ENCODE measurements at regions not wholly inside any gene's neighbourhood (a gene's known extent, or its start where the extent isn't known, plus 50 kb on each side); places are given as distances from the start of the nearest gene placed in this dataset.
"Not testable (repeated sequence)": the region's sequence is repeated elsewhere in the genome, so short reads cannot be mapped to it uniquely, and the experiment has no call there.

DNA sequence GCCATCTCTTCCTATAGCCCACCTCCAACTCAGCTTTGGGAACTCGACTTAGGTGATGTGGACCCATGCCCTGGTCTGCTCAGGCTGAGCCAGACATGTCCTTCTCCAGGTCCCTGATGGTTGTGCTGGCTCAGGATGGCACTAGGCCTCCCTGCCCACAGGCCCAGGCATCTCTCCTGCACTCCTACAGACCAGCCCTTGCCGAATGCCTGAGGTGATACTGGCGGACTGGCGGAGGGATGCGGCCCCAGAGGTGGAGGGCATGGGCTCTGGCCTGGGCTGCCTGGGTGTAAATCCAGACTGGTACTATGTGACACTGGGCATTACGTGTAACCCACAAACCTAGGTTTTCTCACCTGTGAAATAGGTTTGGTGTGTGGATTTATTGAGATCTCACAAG lies 352.8 kb downstream of the SHANK2 start:
- H3K27me3 ChIP-seq (ENCODE audit: control insufficient read depth in 3 of 3, insufficient read depth in 3 of 3, low read length in 3 of 3), result peaks cover 0 to 15% (median 14%) of the 10 kb centered on the region in 3 donors
- H3K9me3 ChIP-seq (ENCODE audit: control insufficient read depth in 3 of 3, low read length in 3 of 3), result peaks cover 0 to 8% (median 0%) of the 10 kb centered on the region in 3 donors
- no peaks in the 10 kb centered on the region for H3K36me3 ChIP-seq (ENCODE audit: control insufficient read depth in 3 of 3, insufficient read depth in 3 of 3, low read length in 3 of 3)
- no peak overlapping the region for H3K9ac ChIP-seq (ENCODE audit: low read depth in 1 of 3, low read length in 3 of 3)
- no peak overlapping the region for H3K27ac ChIP-seq (ENCODE audit: low read depth, low read length)
- H3K4me3 ChIP-seq (ENCODE audit: low read length in 3 of 3), result no peak overlapping the region
- no peaks in the 10 kb centered on the region for H3K4me1 ChIP-seq (ENCODE audit: control insufficient read depth in 3 of 3, insufficient read depth in 3 of 3, low read length in 3 of 3)

DNA sequence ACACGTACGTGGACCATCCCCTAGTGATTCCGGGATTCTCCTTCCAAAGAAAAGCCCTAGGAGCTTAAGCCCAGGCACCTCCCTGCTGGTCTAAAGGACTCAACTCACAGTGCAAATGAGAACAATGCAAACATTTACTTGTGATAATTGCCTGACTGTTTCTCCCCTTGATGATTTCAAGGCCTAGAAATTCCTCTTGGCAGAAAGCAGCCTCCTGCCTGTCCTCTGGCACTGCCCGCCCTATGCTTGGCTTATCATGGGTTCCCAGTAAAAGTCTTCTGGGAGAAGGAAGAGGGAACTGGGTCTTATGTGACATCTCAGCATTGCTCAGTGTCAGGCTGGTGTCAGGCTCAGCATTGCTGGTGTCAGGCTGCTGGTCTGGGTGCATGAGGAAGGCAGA lies 351.8 kb downstream of the SHANK2 start:
- peaks cover 0 to 12% (median 0%) of the 10 kb centered on the region in 3 donors for H3K9me3 ChIP-seq (ENCODE audit: control insufficient read depth in 3 of 3, low read length in 3 of 3)
- H3K27ac ChIP-seq (ENCODE audit: low read depth, low read length), result no peak overlapping the region
- peaks cover 0 to 15% (median 14%) of the 10 kb centered on the region in 3 donors for H3K27me3 ChIP-seq (ENCODE audit: control insufficient read depth in 3 of 3, insufficient read depth in 3 of 3, low read length in 3 of 3)
- no peak overlapping the region for H3K4me3 ChIP-seq (ENCODE audit: low read length in 3 of 3)
- no peaks in the 10 kb centered on the region for H3K36me3 ChIP-seq (ENCODE audit: control insufficient read depth in 3 of 3, insufficient read depth in 3 of 3, low read length in 3 of 3)
- no peaks in the 10 kb centered on the region for H3K4me1 ChIP-seq (ENCODE audit: control insufficient read depth in 3 of 3, insufficient read depth in 3 of 3, low read length in 3 of 3)
- H3K9ac ChIP-seq (ENCODE audit: low read depth in 1 of 3, low read length in 3 of 3), result no peak overlapping the region

DNA sequence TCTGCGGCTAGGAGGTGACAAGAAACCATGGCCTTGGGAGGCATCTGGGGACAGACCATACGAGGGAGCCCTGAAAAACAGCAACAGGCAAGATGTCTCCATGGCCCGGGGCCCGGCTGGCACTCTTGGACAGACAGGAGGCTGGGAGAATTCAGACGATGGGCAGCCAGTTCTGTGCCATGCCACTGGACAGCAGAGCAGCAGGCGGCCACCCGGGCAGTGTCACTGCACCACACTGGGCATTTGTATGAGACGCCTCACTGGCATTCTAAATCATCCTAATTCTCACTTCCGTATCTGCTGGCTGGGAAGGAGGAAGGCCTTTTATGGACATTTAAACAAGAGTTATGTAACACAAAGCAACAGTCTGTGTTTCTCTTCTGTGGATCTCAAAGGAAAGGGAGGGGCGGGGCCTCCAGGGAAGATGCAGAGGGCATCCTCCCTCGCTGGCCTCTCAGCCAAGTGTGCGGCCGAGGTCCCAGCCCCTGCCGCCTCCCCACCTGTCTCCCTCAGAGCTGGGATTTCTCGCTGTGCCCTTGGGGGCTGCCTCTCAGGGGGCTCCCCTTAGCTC lies 350.3 kb downstream of the SHANK2 start:
- Histone ChIP-seq H3K27ac (ENCODE audit: low read depth, low read length) (no peak overlapping the region), H3K4me3 (ENCODE audit: low read length in 3 of 3) (no peak overlapping the region), H3K36me3 (ENCODE audit: control insufficient read depth in 3 of 3, insufficient read depth in 3 of 3, low read length in 3 of 3) (no peaks in the 10 kb centered on the region), H3K9ac (ENCODE audit: low read depth in 1 of 3, low read length in 3 of 3) (no peak overlapping the region), H3K9me3 (ENCODE audit: control insufficient read depth in 3 of 3, low read length in 3 of 3) (peaks cover 0 to 14% (median 0%) of the 10 kb centered on the region in 3 donors), H3K27me3 (ENCODE audit: control insufficient read depth in 3 of 3, insufficient read depth in 3 of 3, low read length in 3 of 3) (peaks cover 0 to 23% (median 22%) of the 10 kb centered on the region in 3 donors), H3K4me1 (ENCODE audit: control insufficient read depth in 3 of 3, insufficient read depth in 3 of 3, low read length in 3 of 3) (no peaks in the 10 kb centered on the region)

DNA sequence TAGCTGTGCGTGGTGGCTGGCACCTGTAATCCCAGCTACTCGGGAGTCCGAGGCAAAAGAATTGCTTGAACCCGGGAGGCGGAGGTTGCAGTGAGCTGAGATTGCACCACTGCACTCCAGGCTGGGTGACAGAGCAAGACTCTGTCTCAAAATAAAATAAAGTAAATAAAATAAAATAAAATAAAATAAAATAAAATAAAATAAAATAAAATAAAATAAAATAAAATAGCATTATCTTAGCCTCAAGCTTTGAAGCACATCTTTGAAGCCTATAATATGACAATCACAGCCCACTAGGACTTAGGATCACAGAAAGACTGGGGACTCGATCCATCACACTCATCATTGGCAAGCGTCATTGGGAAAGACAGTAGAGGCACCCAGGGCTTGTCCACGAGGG lies 349.1 kb downstream of the SHANK2 start:
- not testable (repeated sequence) for H3K4me3 ChIP-seq (ENCODE audit: low read length in 3 of 3); H3K4me1 ChIP-seq (ENCODE audit: control insufficient read depth in 3 of 3, insufficient read depth in 3 of 3, low read length in 3 of 3); H3K36me3 ChIP-seq (ENCODE audit: control insufficient read depth in 3 of 3, insufficient read depth in 3 of 3, low read length in 3 of 3); H3K9ac ChIP-seq (ENCODE audit: low read depth in 1 of 3, low read length in 3 of 3); H3K27ac ChIP-seq (ENCODE audit: low read depth, low read length)
- peaks cover 0 to 10% (median 0%) of the 10 kb centered on the region in 3 donors for H3K9me3 ChIP-seq (ENCODE audit: control insufficient read depth in 3 of 3, low read length in 3 of 3)
- H3K27me3 ChIP-seq (ENCODE audit: control insufficient read depth in 3 of 3, insufficient read depth in 3 of 3, low read length in 3 of 3), result peaks cover 0 to 26% (median 22%) of the 10 kb centered on the region in 3 donors

DNA sequence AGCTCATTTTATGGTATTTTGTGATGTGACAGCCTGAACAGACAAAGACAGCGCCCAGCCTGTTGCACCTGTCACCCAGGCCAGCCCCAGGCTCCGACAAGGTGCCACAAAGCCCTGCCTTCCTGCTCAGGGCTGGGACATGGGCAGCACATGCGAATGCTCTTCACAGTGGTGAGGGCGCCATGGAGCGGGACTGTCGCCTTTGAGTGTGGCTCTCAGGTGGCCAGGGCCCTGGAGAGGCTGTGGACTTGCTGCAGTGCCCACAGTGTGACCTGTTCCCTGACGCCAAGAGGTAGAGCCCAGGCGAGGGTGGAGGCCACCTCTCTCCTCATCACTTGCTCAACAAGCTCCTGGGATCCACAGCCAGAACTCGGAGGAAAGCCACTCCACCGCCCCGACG lies 346.3 kb downstream of the SHANK2 start:
- Histone ChIP-seq H3K9ac (ENCODE audit: low read depth in 1 of 3, low read length in 3 of 3) (no peak overlapping the region), H3K27me3 (ENCODE audit: control insufficient read depth in 3 of 3, insufficient read depth in 3 of 3, low read length in 3 of 3) (peaks cover 5 to 31% (median 24%) of the 10 kb centered on the region in 3 donors)

DNA sequence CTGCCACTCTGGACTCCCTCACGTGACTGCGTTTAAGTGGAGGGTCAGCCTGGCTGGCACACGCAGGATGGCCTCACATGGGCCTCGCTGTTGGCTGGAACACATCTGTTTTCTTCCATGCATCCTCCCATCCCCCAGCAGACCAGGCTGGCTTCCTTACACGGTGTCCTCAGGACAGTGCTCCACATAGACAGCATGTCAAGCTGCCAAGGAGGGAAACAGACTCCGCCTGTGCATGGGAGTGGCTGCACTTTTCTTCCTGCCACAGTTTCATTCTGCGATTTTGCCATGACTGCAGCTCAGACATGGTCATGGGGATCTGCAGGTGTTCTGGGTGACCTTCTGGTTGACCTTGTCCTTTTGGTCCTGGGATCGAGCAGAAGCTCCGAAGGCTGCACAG lies 344.2 kb downstream of the SHANK2 start:
- no peak overlapping the region for H3K4me3 ChIP-seq (ENCODE audit: low read length in 3 of 3)
- H3K27me3 ChIP-seq (ENCODE audit: control insufficient read depth in 3 of 3, insufficient read depth in 3 of 3, low read length in 3 of 3), result peaks cover 5 to 24% (median 17%) of the 10 kb centered on the region in 3 donors
- H3K9me3 ChIP-seq (ENCODE audit: control insufficient read depth in 3 of 3, low read length in 3 of 3), result peaks cover 0 to 6% (median 0%) of the 10 kb centered on the region in 3 donors
- H3K27ac ChIP-seq (ENCODE audit: low read depth, low read length), result no peak overlapping the region
- H3K36me3 ChIP-seq (ENCODE audit: control insufficient read depth in 3 of 3, insufficient read depth in 3 of 3, low read length in 3 of 3), result no peaks in the 10 kb centered on the region
- H3K9ac ChIP-seq (ENCODE audit: low read depth in 1 of 3, low read length in 3 of 3), result no peak overlapping the region
- no peaks in the 10 kb centered on the region for H3K4me1 ChIP-seq (ENCODE audit: control insufficient read depth in 3 of 3, insufficient read depth in 3 of 3, low read length in 3 of 3)

More for the DNA sequence above, 346.3 kb downstream of the SHANK2 start:
- Histone ChIP-seq H3K4me1 (ENCODE audit: control insufficient read depth in 3 of 3, insufficient read depth in 3 of 3, low read length in 3 of 3) (no peaks in the 10 kb centered on the region), H3K4me3 (ENCODE audit: low read length in 3 of 3) (no peak overlapping the region), H3K36me3 (ENCODE audit: control insufficient read depth in 3 of 3, insufficient read depth in 3 of 3, low read length in 3 of 3) (no peaks in the 10 kb centered on the region), H3K27ac (ENCODE audit: low read depth, low read length) (no peak overlapping the region), H3K9me3 (ENCODE audit: control insufficient read depth in 3 of 3, low read length in 3 of 3) (peaks cover 0 to 6% (median 0%) of the 10 kb centered on the region in 3 donors)

DNA sequence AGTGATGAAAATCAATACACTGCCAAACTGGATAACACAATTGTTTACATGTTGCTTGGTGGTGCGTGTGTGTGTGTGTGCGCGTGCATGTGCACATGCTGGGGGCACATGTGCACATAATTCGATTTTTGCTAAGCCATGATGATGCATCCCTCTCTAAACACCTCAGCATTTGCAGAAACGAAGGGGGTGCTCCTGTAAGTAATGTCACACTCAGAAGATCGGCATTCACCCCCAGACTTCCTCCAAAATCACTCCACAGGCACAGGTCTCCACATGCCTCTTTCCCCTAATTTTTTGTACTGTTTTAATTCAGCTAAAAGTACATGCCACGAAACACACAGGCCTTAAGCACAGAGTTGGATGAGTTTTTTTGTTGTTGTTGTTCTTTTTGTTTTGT lies 341.5 kb downstream of the SHANK2 start:
- no peak overlapping the region for H3K27ac ChIP-seq (ENCODE audit: low read depth, low read length)
- peaks cover 9 to 33% (median 27%) of the 10 kb centered on the region in 3 donors for H3K27me3 ChIP-seq (ENCODE audit: control insufficient read depth in 3 of 3, insufficient read depth in 3 of 3, low read length in 3 of 3)
- H3K4me3 ChIP-seq (ENCODE audit: low read length in 3 of 3), result no peak overlapping the region
- H3K36me3 ChIP-seq (ENCODE audit: control insufficient read depth in 3 of 3, insufficient read depth in 3 of 3, low read length in 3 of 3), result no peaks in the 10 kb centered on the region
- no peaks in the 10 kb centered on the region for H3K4me1 ChIP-seq (ENCODE audit: control insufficient read depth in 3 of 3, insufficient read depth in 3 of 3, low read length in 3 of 3)
- peaks cover 0 to 3% (median 0%) of the 10 kb centered on the region in 3 donors for H3K9me3 ChIP-seq (ENCODE audit: control insufficient read depth in 3 of 3, low read length in 3 of 3)
- no peak overlapping the region for H3K9ac ChIP-seq (ENCODE audit: low read depth in 1 of 3, low read length in 3 of 3)

DNA sequence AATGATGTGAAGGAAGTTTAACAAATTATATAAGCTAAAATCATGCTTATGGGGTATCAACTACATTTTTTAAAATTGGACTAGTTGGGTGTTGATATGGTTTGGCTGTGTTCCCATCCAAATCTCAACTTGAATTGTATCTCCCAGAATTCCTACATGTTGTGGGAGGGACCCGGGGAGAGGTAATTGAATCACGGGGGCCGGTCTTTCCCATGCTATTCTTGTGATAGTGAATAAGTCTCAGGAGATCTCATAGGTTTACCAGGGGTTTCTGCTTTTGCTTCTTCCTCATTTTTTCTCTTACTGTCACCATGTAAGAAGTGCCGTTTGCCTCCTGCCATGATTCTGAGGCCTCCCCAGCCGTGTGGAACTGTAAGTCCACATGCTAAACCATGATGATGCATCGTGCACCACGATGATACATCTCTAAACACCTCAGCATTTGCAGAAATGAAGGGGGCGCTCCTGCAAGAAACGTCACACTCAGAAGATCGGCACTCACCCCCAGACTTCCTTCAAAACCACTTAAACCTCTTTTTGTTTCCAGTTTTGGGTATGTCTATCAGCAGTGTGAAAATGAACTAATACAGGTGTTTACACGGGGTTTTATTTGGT lies 340.0 kb downstream of the SHANK2 start:
- Histone ChIP-seq H3K4me3 (ENCODE audit: low read length in 3 of 3) (no peak overlapping the region), H3K4me1 (ENCODE audit: control insufficient read depth in 3 of 3, insufficient read depth in 3 of 3, low read length in 3 of 3) (no peaks in the 10 kb centered on the region), H3K27me3 (ENCODE audit: control insufficient read depth in 3 of 3, insufficient read depth in 3 of 3, low read length in 3 of 3) (peaks cover 9 to 24% (median 21%) of the 10 kb centered on the region in 3 donors), H3K27ac (ENCODE audit: low read depth, low read length) (no peak overlapping the region), H3K36me3 (ENCODE audit: control insufficient read depth in 3 of 3, insufficient read depth in 3 of 3, low read length in 3 of 3) (no peaks in the 10 kb centered on the region), H3K9ac (ENCODE audit: low read depth in 1 of 3, low read length in 3 of 3) (no peak overlapping the region), H3K9me3 (ENCODE audit: control insufficient read depth in 3 of 3, low read length in 3 of 3) (no peaks in the 10 kb centered on the region)

DNA sequence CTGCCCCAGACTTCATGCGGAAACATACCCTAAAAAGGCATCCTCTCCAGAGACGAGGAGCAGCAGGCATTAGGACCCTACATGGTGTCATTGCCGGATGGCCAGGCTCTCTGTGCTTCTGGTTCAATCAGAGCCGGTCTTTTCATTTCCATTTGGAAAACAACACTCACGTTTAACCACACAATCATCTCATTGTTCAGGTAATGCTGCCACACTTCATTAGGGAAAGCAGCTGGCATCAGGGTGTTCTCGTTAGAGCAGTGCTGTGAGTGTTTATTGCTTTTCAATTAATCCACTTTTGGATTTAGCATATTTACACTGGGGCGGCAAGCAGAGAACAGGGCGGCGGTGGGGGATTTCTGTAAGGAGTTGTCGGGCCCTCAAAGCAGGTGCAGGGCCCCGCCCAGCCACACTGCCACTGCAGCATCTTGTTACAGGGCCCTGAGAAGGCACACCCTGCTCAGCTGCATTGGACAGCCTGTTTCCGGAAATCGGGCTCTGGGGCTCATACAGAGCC lies 338.6 kb downstream of the SHANK2 start:
- Histone ChIP-seq H3K9me3 (ENCODE audit: control insufficient read depth in 3 of 3, low read length in 3 of 3) (no peaks in the 10 kb centered on the region), H3K9ac (ENCODE audit: low read depth in 1 of 3, low read length in 3 of 3) (no peak overlapping the region), H3K36me3 (ENCODE audit: control insufficient read depth in 3 of 3, insufficient read depth in 3 of 3, low read length in 3 of 3) (no peaks in the 10 kb centered on the region), H3K27ac (ENCODE audit: low read depth, low read length) (no peak overlapping the region), H3K4me3 (ENCODE audit: low read length in 3 of 3) (no peak overlapping the region), H3K4me1 (ENCODE audit: control insufficient read depth in 3 of 3, insufficient read depth in 3 of 3, low read length in 3 of 3) (no peaks in the 10 kb centered on the region), H3K27me3 (ENCODE audit: control insufficient read depth in 3 of 3, insufficient read depth in 3 of 3, low read length in 3 of 3) (peaks cover 9 to 21% (median 20%) of the 10 kb centered on the region in 3 donors)

DNA sequence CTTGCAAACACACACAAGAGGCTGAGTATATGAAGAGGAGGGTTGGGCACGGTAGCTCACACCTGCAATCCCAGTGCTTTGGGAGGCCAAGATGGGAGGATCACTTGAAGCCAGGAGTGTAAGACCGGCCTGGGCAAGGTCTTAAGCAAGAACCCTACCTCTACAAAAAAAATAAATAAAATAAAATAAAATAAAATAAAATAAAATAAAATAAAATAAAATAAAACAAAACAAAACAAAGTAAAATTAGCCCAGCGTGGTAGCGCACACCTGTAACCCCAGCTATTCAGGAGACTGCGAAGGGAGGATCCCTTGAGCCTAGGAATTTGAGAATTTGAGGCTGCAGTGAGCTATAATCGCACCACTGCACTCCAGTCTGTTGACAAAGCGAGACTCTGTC lies 337.9 kb downstream of the SHANK2 start:
- Histone ChIP-seq H3K4me1 (ENCODE audit: control insufficient read depth in 3 of 3, insufficient read depth in 3 of 3, low read length in 3 of 3) (no peaks in the 10 kb centered on the region), H3K27me3 (ENCODE audit: control insufficient read depth in 3 of 3, insufficient read depth in 3 of 3, low read length in 3 of 3) (peaks cover 9 to 21% (median 20%) of the 10 kb centered on the region in 3 donors), H3K9ac (ENCODE audit: low read depth in 1 of 3, low read length in 3 of 3) (no peak overlapping the region), H3K36me3 (ENCODE audit: control insufficient read depth in 3 of 3, insufficient read depth in 3 of 3, low read length in 3 of 3) (no peaks in the 10 kb centered on the region), H3K4me3 (ENCODE audit: low read length in 3 of 3) (no peak overlapping the region), H3K27ac (ENCODE audit: low read depth, low read length) (no peak overlapping the region), H3K9me3 (ENCODE audit: control insufficient read depth in 3 of 3, low read length in 3 of 3) (no peaks in the 10 kb centered on the region)
